ENCODE measurements at regions not wholly inside any gene's neighbourhood (a gene's known extent, or its start where the extent isn't known, plus 50 kb on each side); places are given as distances from the start of the nearest gene placed in this dataset.

GRCh38 chr6:114816678-114817077 is 473.9 kb upstream of the HS3ST5 start:
- TF ChIP-seq MAX (IDR thresholded peaks at IDR 0.05) (no peak), EP300 (IDR thresholded peaks at IDR 0.05) (no peak), USF2 (IDR thresholded peaks at IDR 0.05) (no peak)
